ENCODE measurements at regions not wholly inside any gene's neighbourhood (a gene's known extent, or its start where the extent isn't known, plus 50 kb on each side); places are given as distances from the start of the nearest gene placed in this dataset.

DNA sequence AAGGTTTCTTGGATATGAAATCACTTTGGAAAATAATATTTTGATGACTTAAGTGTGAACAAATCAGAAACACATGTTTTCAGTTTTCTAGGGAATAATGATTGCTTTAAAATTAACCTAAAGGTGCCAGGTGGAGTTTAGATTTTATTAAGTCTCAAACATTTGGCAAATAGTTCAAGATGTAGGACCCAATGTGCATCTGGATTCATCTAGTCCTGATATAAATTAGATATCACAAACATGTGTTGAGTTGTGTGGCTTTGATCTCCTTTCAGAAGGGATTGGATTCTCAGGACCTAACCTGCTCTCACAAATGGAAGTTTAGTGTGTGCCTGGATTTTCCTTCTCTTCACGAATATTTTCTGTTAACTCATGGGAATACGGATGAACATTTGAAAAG lies 291.4 kb upstream of the ISL1 start:
- H4K20me1 ChIP-seq (replicated peaks in 1 of 2; ENCODE audit: control insufficient read depth in 1 of 2, insufficient read depth in 2 of 2, low read length in 2 of 2): no peaks in the 10 kb centered on the region
- no peak overlapping the region for H2BK120ac ChIP-seq (replicated peaks; ENCODE audit: low read depth, low read length)
- H4K91ac ChIP-seq (replicated peaks; ENCODE audit: insufficient read length, low read length): no peak overlapping the region
- no peak overlapping the region for H2BK15ac ChIP-seq (ENCODE audit: low read length)
- no peak overlapping the region for H3K56ac ChIP-seq (replicated peaks; ENCODE audit: insufficient read length, low read depth, low read length)
- H3K4ac ChIP-seq (replicated peaks; ENCODE audit: insufficient read length, low read depth, low read length): no peak overlapping the region
- DNase-seq (ENCODE audit: low read depth in 1 of 2, low spot score in 2 of 2) (no peak), FAIRE-seq (no peak)
- H3K36me3 ChIP-seq (ENCODE audit: control insufficient read depth in 2 of 4, insufficient read depth in 4 of 4, low read length in 3 of 4): no peaks in the 10 kb centered on the region
- H3K4me1 ChIP-seq (replicated peaks in 1 of 4; ENCODE audit: control insufficient read depth in 3 of 4, insufficient read depth in 4 of 4, low read length in 3 of 4): no peaks in the 10 kb centered on the region
- no peak overlapping the region for H4K8ac ChIP-seq (ENCODE audit: extremely low read depth, insufficient read depth, low read length)
- H3K14ac ChIP-seq (ENCODE audit: insufficient read length): no peak overlapping the region
- H3K79me2 ChIP-seq (ENCODE audit: control insufficient read depth in 1 of 2, insufficient read depth in 2 of 2, low read length in 2 of 2): no peaks in the 10 kb centered on the region
- H3K27me3 ChIP-seq (replicated peaks in 1 of 4; ENCODE audit: control insufficient read depth in 3 of 4, extremely low read depth in 1 of 4, insufficient read depth in 3 of 4, low read length in 3 of 4): no peaks in the 10 kb centered on the region
- no peak for TF ChIP-seq KDM1A (IDR thresholded peaks at IDR 0.05; ENCODE audit: borderline replicate concordance, low read length)
- no peak for TF ChIP-seq CEBPB (IDR thresholded peaks at IDR 0.05; ENCODE audit: low read depth, low read length)
- no peaks in the 10 kb centered on the region for H3K9me3 ChIP-seq (ENCODE audit: insufficient read depth in 2 of 2, low read depth in 1 of 2, low read length in 1 of 2)
- ChIA-PET CTCF (ENCODE audit: partially characterized antibody) (no interaction called here), POLR2A (ENCODE audit: partially characterized antibody) (no interaction called here)
- no peak overlapping the region for H2AFZ ChIP-seq (ENCODE audit: low read length)
- no peak overlapping the region for H2AK5ac ChIP-seq (ENCODE audit: low read depth, low read length)
- H3K23ac ChIP-seq (ENCODE audit: insufficient read length): no peak overlapping the region
- WGBS, 2 experiments (ENCODE audit: extremely low coverage in 1 of 2, insufficient coverage in 1 of 2, insufficient read length in 1 of 2, insufficient replicate concordance in 2 of 2, low coverage in 1 of 2, low lambda C conversion rate in 2 of 2, missing lambda C conversion rate in 1 of 2): 87% methylated on average over 2 of the region's 2 CpGs; no CpG with 5 or more reads in 1 of the 2 experiments
- H2BK20ac ChIP-seq (ENCODE audit: low read length): no peak overlapping the region
- H3K4me2 ChIP-seq (ENCODE audit: insufficient read depth in 1 of 2, low read depth in 2 of 2, low read length in 2 of 2): no peak overlapping the region
- H3K4me3 ChIP-seq (ENCODE audit: extremely low read depth in 1 of 4, insufficient read depth in 2 of 4, low read depth in 3 of 4, low read length in 4 of 4): no peak overlapping the region
- no peak overlapping the region for H3K27ac ChIP-seq (ENCODE audit: low read depth, low read length)
- H3K9ac ChIP-seq (replicated peaks in 1 of 4; ENCODE audit: extremely low read depth in 1 of 4, low read depth in 3 of 4, low read length in 3 of 4): no peak overlapping the region
- no peak overlapping the region for H2BK5ac ChIP-seq (ENCODE audit: low read depth, low read length)
- no peak overlapping the region for H2BK12ac ChIP-seq (ENCODE audit: low read depth, low read length)
- H4K5ac ChIP-seq (ENCODE audit: insufficient read length, low read depth, low read length): no peak overlapping the region
- no peak overlapping the region for H3K18ac ChIP-seq (ENCODE audit: extremely low read depth, low read length)
- H3K79me1 ChIP-seq (ENCODE audit: low read depth, low read length): no peaks in the 10 kb centered on the region
- no peaks in the 10 kb centered on the region for H3K23me2 ChIP-seq (ENCODE audit: low read depth, low read length)

Measured in H1 (cell line).